Stimulated activated naive CD8-positive, alpha-beta T cell treated with anti-CD3 and anti-CD28 coated beads, Interleukin-15, Interleukin-2, amounts not matched to agents 100 ng/mL and 50 ng/mL, for 24 hours (primary cell): ENCODE measurements at regions not wholly inside any gene's neighbourhood (a gene's known extent, or its start where the extent isn't known, plus 50 kb on each side); places are given as distances from the start of the nearest gene placed in this dataset.
"Not testable (repeated sequence)": the region's sequence is repeated elsewhere in the genome, so short reads cannot be mapped to it uniquely, and the experiment has no call there.

Experiments used
- H3K27ac Mint-ChIP-seq: one replicate; pipeline ENCODE4 v1.8.0; 2021; ENCODE audit warnings: mild to moderate bottlenecking, mixed read lengths
- H3K27me3 Mint-ChIP-seq: one replicate; pipeline ENCODE4 v1.8.0; 2021; ENCODE audit warnings: mixed read lengths
- H3K36me3 Mint-ChIP-seq: one replicate; pipeline ENCODE4 v1.8.0; 2021; ENCODE audit warnings: low read depth, mixed read lengths
- H3K4me1 Mint-ChIP-seq: one replicate; pipeline ENCODE4 v1.8.0; 2021; ENCODE audit warnings: low read depth, mixed read lengths
- H3K4me3 Mint-ChIP-seq: one replicate; pipeline ENCODE4 v1.8.0; 2021; ENCODE audit warnings: mild to moderate bottlenecking, mixed read lengths
- H3K9me3 Mint-ChIP-seq: one replicate; pipeline ENCODE4 v1.8.0; 2021; ENCODE audit warnings: mixed read lengths

GRCh38 chr11:103596315-103596714 is 440.1 kb upstream of the DDI1 start:
- no peaks in the 10 kb centered on the region for H3K9me3 Mint-ChIP-seq
- peaks cover 11% of the 10 kb centered on the region for H3K27me3 Mint-ChIP-seq
- no peaks in the 10 kb centered on the region for H3K36me3 Mint-ChIP-seq
- no peaks in the 10 kb centered on the region for H3K4me1 Mint-ChIP-seq
- no peak overlapping the region for H3K27ac Mint-ChIP-seq
- H3K4me3 Mint-ChIP-seq = no peak overlapping the region

DNA sequence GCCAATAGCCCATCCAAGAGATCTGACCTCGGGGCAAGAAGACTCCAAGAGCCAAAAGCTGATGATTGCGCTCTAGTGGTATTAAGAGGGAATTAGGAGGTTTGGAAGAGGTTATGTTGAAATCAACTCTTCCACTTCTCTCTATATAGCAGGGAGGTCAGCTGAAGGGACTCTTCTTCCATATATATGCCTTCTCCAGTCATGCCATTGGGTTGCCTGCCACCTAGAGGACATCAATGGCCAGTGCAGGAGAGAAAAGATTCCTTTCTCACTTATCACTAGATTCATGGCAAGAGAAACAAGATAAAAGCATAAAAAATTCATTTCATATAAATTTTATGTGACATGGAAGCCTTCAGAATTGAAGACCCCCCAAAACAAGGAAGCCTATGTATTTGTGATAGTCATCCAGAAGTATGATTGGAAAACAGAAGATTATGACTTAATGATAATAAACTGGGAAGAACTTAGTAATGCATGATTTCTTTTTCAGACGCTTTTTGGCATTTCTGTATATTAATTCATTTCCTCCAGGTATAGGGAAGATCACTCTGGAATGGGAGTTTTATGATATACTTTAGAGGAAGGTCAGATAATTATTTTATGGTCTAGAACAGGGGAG is 435.1 kb upstream of the DDI1 start:
- Mint-ChIP-seq H3K4me3 (no peak overlapping the region), H3K36me3 (no peaks in the 10 kb centered on the region), H3K27me3 (peaks cover 22% of the 10 kb centered on the region), H3K27ac (no peak overlapping the region), H3K4me1 (no peaks in the 10 kb centered on the region), H3K9me3 (no peaks in the 10 kb centered on the region)

DNA sequence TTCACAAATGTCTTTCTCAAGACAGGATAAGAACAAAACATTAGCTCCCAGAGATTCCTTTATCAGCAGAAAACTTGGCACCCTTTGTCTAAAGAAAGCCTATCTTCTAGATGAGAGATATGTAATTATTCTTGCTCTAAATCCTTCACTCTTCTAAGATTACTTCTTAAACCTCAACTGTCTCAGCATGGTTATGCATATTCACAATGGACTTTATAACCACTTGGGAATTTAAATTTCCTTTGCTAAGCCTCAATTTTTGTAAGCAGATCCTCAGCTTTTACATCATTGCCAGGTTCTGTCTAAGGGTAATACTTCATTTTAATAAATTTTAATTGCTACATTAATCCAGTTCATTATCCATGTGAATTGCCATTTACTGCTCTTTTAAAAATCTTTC is 433.6 kb upstream of the DDI1 start:
- Mint-ChIP-seq H3K36me3 (no peaks in the 10 kb centered on the region), H3K27me3 (peaks cover 17% of the 10 kb centered on the region), H3K9me3 (no peaks in the 10 kb centered on the region), H3K4me1 (no peaks in the 10 kb centered on the region), H3K4me3 (no peak overlapping the region), H3K27ac (no peak overlapping the region)

GRCh38 chr11:103604310-103604709 is 432.1 kb upstream of the DDI1 start:
- no peaks in the 10 kb centered on the region for H3K9me3 Mint-ChIP-seq
- no peak overlapping the region for H3K4me3 Mint-ChIP-seq
- no peak overlapping the region for H3K27ac Mint-ChIP-seq
- H3K36me3 Mint-ChIP-seq = no peaks in the 10 kb centered on the region
- peaks cover 11% of the 10 kb centered on the region for H3K27me3 Mint-ChIP-seq
- no peaks in the 10 kb centered on the region for H3K4me1 Mint-ChIP-seq

- H3K27me3 Mint-ChIP-seq = peaks cover 22% of the 10 kb centered on the region
- no peaks in the 10 kb centered on the region for H3K36me3 Mint-ChIP-seq
- H3K4me3 Mint-ChIP-seq = no peak overlapping the region
- H3K27ac Mint-ChIP-seq = no peak overlapping the region
- no peaks in the 10 kb centered on the region for H3K4me1 Mint-ChIP-seq
- H3K9me3 Mint-ChIP-seq = no peaks in the 10 kb centered on the region
These were observed 427.9 kb upstream of the DDI1 start for GRCh38 chr11:103608566-103608965.

DNA sequence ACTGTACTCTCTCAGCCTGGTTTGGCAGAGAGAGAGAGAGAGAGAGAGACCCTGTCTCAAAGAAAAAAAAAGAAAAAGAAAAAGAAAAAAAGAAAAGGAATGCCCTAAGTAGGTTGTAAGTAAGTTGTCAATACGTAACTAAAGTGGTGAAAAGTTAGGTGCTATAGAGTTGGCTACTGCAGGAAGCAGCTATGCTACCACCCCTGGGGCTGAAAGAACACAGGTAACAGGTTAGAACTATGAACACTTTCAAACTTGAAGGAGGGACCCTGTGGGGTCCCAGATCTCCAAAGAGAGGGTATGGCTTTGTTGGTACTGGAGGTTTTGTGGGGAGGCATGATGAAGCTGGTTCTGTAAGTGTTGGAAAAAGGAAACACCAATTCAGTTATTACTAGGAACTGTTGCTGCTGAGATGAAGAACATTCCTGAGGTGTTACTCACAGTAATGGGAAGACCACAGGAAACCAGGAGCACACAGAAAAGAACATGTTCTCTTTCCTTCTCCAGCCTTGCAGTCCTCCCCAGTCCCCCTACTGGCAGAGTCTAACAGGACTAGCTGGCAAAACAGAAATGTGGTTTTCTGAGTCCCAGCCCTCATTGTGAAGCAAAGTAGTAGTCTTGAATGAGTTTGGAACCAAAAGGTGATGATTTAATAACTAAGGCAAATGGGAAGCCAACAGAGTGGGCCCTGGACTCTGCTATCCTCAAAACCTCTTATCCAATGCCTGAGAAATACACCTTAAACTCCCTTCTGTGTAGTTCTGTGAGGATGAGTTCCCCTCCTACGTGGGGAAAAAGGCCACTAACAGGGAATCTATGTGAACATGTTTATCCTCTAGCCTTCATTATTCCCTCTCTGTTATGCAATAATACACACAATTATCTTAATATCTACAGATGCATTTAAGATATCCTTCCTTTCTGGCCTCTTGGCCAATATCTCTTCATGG is 427.0 kb upstream of the DDI1 start:
- H3K4me1 Mint-ChIP-seq = no peaks in the 10 kb centered on the region
- no peaks in the 10 kb centered on the region for H3K9me3 Mint-ChIP-seq
- H3K36me3 Mint-ChIP-seq = no peaks in the 10 kb centered on the region
- peaks cover 22% of the 10 kb centered on the region for H3K27me3 Mint-ChIP-seq
- H3K27ac Mint-ChIP-seq = no peak overlapping the region
- H3K4me3 Mint-ChIP-seq = no peak overlapping the region

GRCh38 chr11:103610435-103610834 is 426.0 kb upstream of the DDI1 start:
- H3K4me3 Mint-ChIP-seq = no peak overlapping the region
- no peaks in the 10 kb centered on the region for H3K4me1 Mint-ChIP-seq
- no peaks in the 10 kb centered on the region for H3K9me3 Mint-ChIP-seq
- no peak overlapping the region for H3K27ac Mint-ChIP-seq
- H3K36me3 Mint-ChIP-seq = no peaks in the 10 kb centered on the region
- peaks cover 18% of the 10 kb centered on the region for H3K27me3 Mint-ChIP-seq

- H3K27ac Mint-ChIP-seq, H3K4me3 Mint-ChIP-seq, H3K4me1 Mint-ChIP-seq, H3K36me3 Mint-ChIP-seq, H3K9me3 Mint-ChIP-seq: not testable (repeated sequence)
- H3K27me3 Mint-ChIP-seq = peaks cover 18% of the 10 kb centered on the region
These were observed 424.7 kb upstream of the DDI1 start for GRCh38 chr11:103611526-103612260.

GRCh38 chr11:103612451-103612850 is 424.0 kb upstream of the DDI1 start:
- H3K36me3 Mint-ChIP-seq, H3K4me1 Mint-ChIP-seq, H3K4me3 Mint-ChIP-seq, H3K27ac Mint-ChIP-seq, H3K9me3 Mint-ChIP-seq: not testable (repeated sequence)
- peaks cover 18% of the 10 kb centered on the region for H3K27me3 Mint-ChIP-seq

DNA sequence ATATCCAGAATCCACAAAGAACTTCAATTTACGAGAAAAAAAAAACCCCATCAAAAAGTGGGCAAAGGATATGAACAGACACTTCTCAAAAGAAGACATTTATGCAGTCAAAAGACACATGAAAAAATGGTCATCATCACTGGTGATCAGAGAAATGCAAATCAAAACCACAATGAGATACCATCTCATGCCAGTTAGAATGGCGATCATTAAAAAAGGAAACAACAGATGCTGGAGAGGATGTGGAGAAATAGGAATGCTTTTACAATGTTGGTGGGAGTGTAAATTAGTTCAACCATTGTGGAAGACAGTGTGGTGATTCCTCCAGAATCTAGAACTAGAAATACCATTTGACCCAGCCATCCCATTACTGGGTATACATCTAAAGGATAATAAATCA is 419.9 kb upstream of the DDI1 start:
- not testable (repeated sequence) for H3K36me3 Mint-ChIP-seq, H3K4me3 Mint-ChIP-seq, H3K9me3 Mint-ChIP-seq, H3K27me3 Mint-ChIP-seq, H3K27ac Mint-ChIP-seq, H3K4me1 Mint-ChIP-seq

DNA sequence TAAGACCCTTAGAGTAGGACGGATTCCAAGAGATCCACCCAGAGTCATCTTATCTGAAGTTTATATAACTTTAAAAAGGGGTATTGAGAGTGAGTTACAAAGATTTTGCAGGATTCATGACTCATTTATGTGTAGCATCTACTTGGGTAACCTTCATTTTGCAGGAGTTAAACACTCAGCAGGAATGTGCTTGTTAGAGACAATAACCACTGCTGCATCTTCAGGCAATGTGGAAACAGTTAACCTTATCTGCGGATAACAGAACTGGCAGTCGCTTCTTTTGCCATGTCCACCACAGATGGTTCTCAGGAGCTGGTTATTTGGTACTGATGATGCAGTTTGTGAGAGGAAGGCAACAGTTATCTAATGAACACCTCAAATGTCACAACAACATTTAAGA is 417.9 kb upstream of the DDI1 start:
- Mint-ChIP-seq H3K9me3 (no peaks in the 10 kb centered on the region), H3K27ac (no peak overlapping the region), H3K36me3 (no peaks in the 10 kb centered on the region), H3K4me1 (no peaks in the 10 kb centered on the region), H3K4me3 (no peak overlapping the region), H3K27me3 (peaks cover 8% of the 10 kb centered on the region)

GRCh38 chr11:103619480-103619879 is 417.0 kb upstream of the DDI1 start:
- Mint-ChIP-seq H3K4me3 (no peak overlapping the region), H3K4me1 (no peaks in the 10 kb centered on the region), H3K36me3 (no peaks in the 10 kb centered on the region), H3K9me3 (no peaks in the 10 kb centered on the region), H3K27ac (no peak overlapping the region), H3K27me3 (peaks cover 8% of the 10 kb centered on the region)

DNA sequence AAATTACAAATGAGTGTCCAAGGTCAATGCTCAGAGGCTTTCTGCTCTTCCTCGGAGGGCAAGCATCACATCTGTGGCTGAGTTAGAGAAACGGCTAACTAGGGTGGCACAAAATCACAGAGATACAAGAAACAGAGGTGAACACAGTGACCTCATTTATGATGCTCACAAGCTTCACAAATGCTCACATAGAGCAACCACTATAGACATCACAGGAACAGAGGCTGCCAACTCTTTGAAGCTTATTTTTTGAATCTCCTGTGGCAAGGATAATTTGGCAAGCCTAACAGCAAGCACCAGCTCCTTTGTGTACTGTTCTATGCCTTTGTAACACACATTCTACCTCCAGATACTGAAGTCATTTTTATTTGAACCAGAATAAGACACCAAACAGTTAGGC is 416.5 kb upstream of the DDI1 start:
- Mint-ChIP-seq H3K4me1 (no peaks in the 10 kb centered on the region), H3K27me3 (peaks cover 11% of the 10 kb centered on the region), H3K36me3 (no peaks in the 10 kb centered on the region), H3K27ac (no peak overlapping the region), H3K9me3 (no peaks in the 10 kb centered on the region), H3K4me3 (no peak overlapping the region)

- Mint-ChIP-seq H3K27me3 (peaks cover 8% of the 10 kb centered on the region), H3K36me3 (no peaks in the 10 kb centered on the region), H3K4me3 (no peak overlapping the region), H3K9me3 (no peaks in the 10 kb centered on the region), H3K27ac (no peak overlapping the region), H3K4me1 (no peaks in the 10 kb centered on the region)
These were observed 414.1 kb upstream of the DDI1 start for GRCh38 chr11:103622296-103622695.

GRCh38 chr11:103623933-103624332 is 412.5 kb upstream of the DDI1 start:
- no peaks in the 10 kb centered on the region for H3K4me1 Mint-ChIP-seq
- H3K4me3 Mint-ChIP-seq = no peak overlapping the region
- H3K36me3 Mint-ChIP-seq = no peaks in the 10 kb centered on the region
- H3K27ac Mint-ChIP-seq = no peak overlapping the region
- peaks cover 8% of the 10 kb centered on the region for H3K27me3 Mint-ChIP-seq
- no peaks in the 10 kb centered on the region for H3K9me3 Mint-ChIP-seq
